ENCODE measurements at regions not wholly inside any gene's neighbourhood (a gene's known extent, or its start where the extent isn't known, plus 50 kb on each side); places are given as distances from the start of the nearest gene placed in this dataset.

GRCh38 chr7:135856356-135857144, 107.9 kb upstream of the FAM180A start:
- no peaks in the 10 kb centered on the region for H3K27me3 ChIP-seq (ENCODE audit: control insufficient read depth, insufficient read depth, low read length)
- H3K9ac ChIP-seq (ENCODE audit: insufficient read depth, low read length), result no peak overlapping the region
- no peaks in the 10 kb centered on the region for H3K4me1 ChIP-seq (ENCODE audit: control insufficient read depth, extremely low read depth, insufficient read depth, low read length)
- no peak overlapping the region for H3K4me3 ChIP-seq (replicated peaks in 1 of 4; ENCODE audit: control extremely low read depth in 1 of 4, insufficient read depth in 1 of 4, low read depth in 3 of 4, low read length in 4 of 4)
- no peaks in the 10 kb centered on the region for H3K79me2 ChIP-seq (ENCODE audit: control insufficient read depth, insufficient read depth, low read length)
- H3K36me3 ChIP-seq (ENCODE audit: control insufficient read depth, insufficient read depth, low read length), result no peaks in the 10 kb centered on the region
- DNase-seq (ENCODE audit: low read depth in 2 of 2), result peak; percentile 55 to 99
- no peaks in the 10 kb centered on the region for H3K9me3 ChIP-seq (ENCODE audit: control insufficient read depth, insufficient read depth, low read depth, low read length)
- no peak overlapping the region for H2AFZ ChIP-seq (ENCODE audit: low read length)
- no peak overlapping the region for H3K4me2 ChIP-seq (ENCODE audit: extremely low read depth, insufficient read depth, low read length)
- no peak for TF ChIP-seq EZH2 (IDR thresholded peaks at IDR 0.05; ENCODE audit: low read length, missing control alignments)
- TF ChIP-seq, protein P1, sequence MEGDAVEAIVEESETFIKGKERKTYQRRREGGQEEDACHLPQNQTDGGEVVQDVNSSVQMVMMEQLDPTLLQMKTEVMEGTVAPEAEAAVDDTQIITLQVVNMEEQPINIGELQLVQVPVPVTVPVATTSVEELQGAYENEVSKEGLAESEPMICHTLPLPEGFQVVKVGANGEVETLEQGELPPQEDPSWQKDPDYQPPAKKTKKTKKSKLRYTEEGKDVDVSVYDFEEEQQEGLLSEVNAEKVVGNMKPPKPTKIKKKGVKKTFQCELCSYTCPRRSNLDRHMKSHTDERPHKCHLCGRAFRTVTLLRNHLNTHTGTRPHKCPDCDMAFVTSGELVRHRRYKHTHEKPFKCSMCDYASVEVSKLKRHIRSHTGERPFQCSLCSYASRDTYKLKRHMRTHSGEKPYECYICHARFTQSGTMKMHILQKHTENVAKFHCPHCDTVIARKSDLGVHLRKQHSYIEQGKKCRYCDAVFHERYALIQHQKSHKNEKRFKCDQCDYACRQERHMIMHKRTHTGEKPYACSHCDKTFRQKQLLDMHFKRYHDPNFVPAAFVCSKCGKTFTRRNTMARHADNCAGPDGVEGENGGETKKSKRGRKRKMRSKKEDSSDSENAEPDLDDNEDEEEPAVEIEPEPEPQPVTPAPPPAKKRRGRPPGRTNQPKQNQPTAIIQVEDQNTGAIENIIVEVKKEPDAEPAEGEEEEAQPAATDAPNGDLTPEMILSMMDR (conservative IDR thresholded peaks at IDR 0.05 in 1 of 2, IDR thresholded peaks at IDR 0.05 in 1 of 2; ENCODE audit: low read depth in 1 of 2, low read length in 2 of 2), result no peak
- no peak overlapping the region for H3K27ac ChIP-seq (ENCODE audit: insufficient read depth, low read length)
- H4K20me1 ChIP-seq (ENCODE audit: control insufficient read depth, extremely low read depth, insufficient read depth, low read length), result no peaks in the 10 kb centered on the region

GRCh38 chr7:135855846-135856245, 107.2 kb upstream of the FAM180A start:
- TF ChIP-seq, protein P1 (conservative IDR thresholded peaks at IDR 0.05 in 1 of 2, IDR thresholded peaks at IDR 0.05 in 1 of 2; ENCODE audit: low read depth in 1 of 2, low read length in 2 of 2), result no peak
- no peak for TF ChIP-seq EZH2 (IDR thresholded peaks at IDR 0.05; ENCODE audit: low read length, missing control alignments)
- Histone ChIP-seq H2AFZ (ENCODE audit: low read length) (no peak overlapping the region), H3K27ac (ENCODE audit: insufficient read depth, low read length) (no peak overlapping the region), H3K27me3 (ENCODE audit: control insufficient read depth, insufficient read depth, low read length) (no peaks in the 10 kb centered on the region), H3K4me2 (ENCODE audit: extremely low read depth, insufficient read depth, low read length) (no peak overlapping the region), H3K4me1 (ENCODE audit: control insufficient read depth, extremely low read depth, insufficient read depth, low read length) (no peaks in the 10 kb centered on the region), H3K9me3 (ENCODE audit: control insufficient read depth, insufficient read depth, low read depth, low read length) (no peaks in the 10 kb centered on the region), H3K9ac (ENCODE audit: insufficient read depth, low read length) (no peak overlapping the region), H4K20me1 (ENCODE audit: control insufficient read depth, extremely low read depth, insufficient read depth, low read length) (no peaks in the 10 kb centered on the region), H3K4me3 (replicated peaks in 1 of 4; ENCODE audit: control extremely low read depth in 1 of 4, insufficient read depth in 1 of 4, low read depth in 3 of 4, low read length in 4 of 4) (no peak overlapping the region), H3K79me2 (ENCODE audit: control insufficient read depth, insufficient read depth, low read length) (no peaks in the 10 kb centered on the region), H3K36me3 (ENCODE audit: control insufficient read depth, insufficient read depth, low read length) (no peaks in the 10 kb centered on the region)
- peak; percentile 8 to 75 for DNase-seq (ENCODE audit: low read depth in 2 of 2)

- Histone ChIP-seq H4K20me1 (ENCODE audit: control insufficient read depth, extremely low read depth, insufficient read depth, low read length) (no peaks in the 10 kb centered on the region), H2AFZ (ENCODE audit: low read length) (no peak overlapping the region), H3K79me2 (ENCODE audit: control insufficient read depth, insufficient read depth, low read length) (no peaks in the 10 kb centered on the region), H3K4me3 (replicated peaks in 1 of 4; ENCODE audit: control extremely low read depth in 1 of 4, insufficient read depth in 1 of 4, low read depth in 3 of 4, low read length in 4 of 4) (no peak overlapping the region), H3K9ac (ENCODE audit: insufficient read depth, low read length) (no peak overlapping the region), H3K9me3 (ENCODE audit: control insufficient read depth, insufficient read depth, low read depth, low read length) (no peaks in the 10 kb centered on the region), H3K4me2 (ENCODE audit: extremely low read depth, insufficient read depth, low read length) (no peak overlapping the region), H3K4me1 (ENCODE audit: control insufficient read depth, extremely low read depth, insufficient read depth, low read length) (no peaks in the 10 kb centered on the region), H3K27me3 (ENCODE audit: control insufficient read depth, insufficient read depth, low read length) (no peaks in the 10 kb centered on the region), H3K27ac (ENCODE audit: insufficient read depth, low read length) (no peak overlapping the region), H3K36me3 (ENCODE audit: control insufficient read depth, insufficient read depth, low read length) (no peaks in the 10 kb centered on the region)
- TF ChIP-seq EZH2 (IDR thresholded peaks at IDR 0.05; ENCODE audit: low read length, missing control alignments), result no peak
- TF ChIP-seq, protein P1 (conservative IDR thresholded peaks at IDR 0.05 in 1 of 2, IDR thresholded peaks at IDR 0.05 in 1 of 2; ENCODE audit: low read depth in 1 of 2, low read length in 2 of 2), result no peak
- DNase-seq (ENCODE audit: low read depth in 2 of 2), result peak in 1 of 2 donors; percentile 79
Observed at GRCh38 chr7:135853499-135853898, 104.9 kb upstream of the FAM180A start.

Data from fibroblast of lung (primary cell).